ENCODE measurements at regions not wholly inside any gene's neighbourhood (a gene's known extent, or its start where the extent isn't known, plus 50 kb on each side); places are given as distances from the start of the nearest gene placed in this dataset.

DNA sequence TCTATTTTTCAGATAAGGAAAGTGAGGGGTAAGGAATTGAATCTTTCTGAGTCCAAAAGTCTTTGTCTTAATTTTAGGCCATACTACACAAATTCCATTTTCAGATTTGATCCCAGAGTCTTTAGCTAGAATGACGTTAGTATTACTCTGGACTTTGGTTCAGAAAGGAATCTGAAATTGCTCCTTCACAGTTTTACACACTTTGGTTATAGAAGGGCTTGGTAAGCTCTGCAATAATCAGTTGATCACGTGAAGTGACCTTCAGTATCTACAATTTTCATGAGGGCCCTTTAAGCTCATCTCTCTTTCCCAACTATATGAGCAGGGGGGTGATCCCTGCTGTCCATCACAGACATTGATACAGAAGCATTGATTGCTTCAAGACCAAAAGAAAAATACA is 103.4 kb upstream of the ESRRG start:
- intact Hi-C loops (cut with micrococcal nuclease) = no loop called here
- Mint-ChIP-seq H3K27ac (no peak overlapping the region), H3K9me3 (peaks cover 2% of the 10 kb centered on the region), H3K4me1 (ENCODE audit: low read depth) (no peaks in the 10 kb centered on the region), H3K36me3 (ENCODE audit: low read depth) (no peaks in the 10 kb centered on the region), H3K27me3 (ENCODE audit: low read depth) (no peaks in the 10 kb centered on the region), H3K4me3 (no peak overlapping the region)
- no peak for DNase-seq
- CTCF ChIA-PET = no interaction called here

DNA sequence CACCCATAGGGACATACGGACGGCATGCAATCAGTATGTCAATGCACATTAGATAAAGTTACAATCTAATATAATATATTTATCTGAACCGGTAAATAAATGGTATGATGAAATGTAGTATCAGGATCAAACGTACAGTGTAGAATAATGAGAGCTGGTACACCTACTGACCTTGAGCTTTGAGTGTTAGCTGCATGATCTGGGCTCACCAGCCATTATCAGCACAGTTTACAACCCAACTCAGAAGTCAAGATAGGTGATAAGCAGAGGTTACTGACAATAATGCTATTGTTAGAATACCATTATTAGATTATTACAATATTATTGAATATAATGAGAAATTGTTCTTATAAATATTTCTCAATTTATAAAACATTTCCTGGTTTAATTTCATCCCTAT is 103.0 kb upstream of the ESRRG start:
- H3K27me3 Mint-ChIP-seq (ENCODE audit: low read depth) = no peaks in the 10 kb centered on the region
- DNase-seq = no peak
- H3K27ac Mint-ChIP-seq = no peak overlapping the region
- H3K36me3 Mint-ChIP-seq (ENCODE audit: low read depth) = no peaks in the 10 kb centered on the region
- CTCF ChIA-PET = no interaction called here
- intact Hi-C loops (cut with micrococcal nuclease) = no loop called here
- peaks cover 2% of the 10 kb centered on the region for H3K9me3 Mint-ChIP-seq
- H3K4me1 Mint-ChIP-seq (ENCODE audit: low read depth) = no peaks in the 10 kb centered on the region
- no peak overlapping the region for H3K4me3 Mint-ChIP-seq

DNA sequence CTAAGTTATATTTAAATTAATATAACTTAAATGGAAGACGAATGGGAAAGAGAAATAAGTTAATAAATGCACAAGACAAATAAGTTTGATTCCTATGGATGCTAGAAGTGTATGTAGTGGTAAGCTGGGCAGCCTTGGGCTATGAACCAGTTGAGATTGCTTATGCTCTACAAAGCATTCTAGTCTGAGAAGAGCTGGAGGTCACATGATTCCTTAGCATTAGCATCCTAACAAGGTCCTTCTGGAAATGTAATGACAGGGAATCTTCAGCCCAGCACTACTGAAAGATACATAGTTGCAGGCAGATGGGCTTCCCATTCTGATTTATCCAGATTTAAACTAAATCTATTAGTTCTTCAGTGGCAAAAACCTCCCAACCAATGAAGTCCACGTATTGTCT is 102.3 kb upstream of the ESRRG start:
- Mint-ChIP-seq H3K9me3 (peaks cover 2% of the 10 kb centered on the region), H3K27ac (no peak overlapping the region), H3K4me3 (no peak overlapping the region), H3K4me1 (ENCODE audit: low read depth) (no peaks in the 10 kb centered on the region), H3K36me3 (ENCODE audit: low read depth) (no peaks in the 10 kb centered on the region), H3K27me3 (ENCODE audit: low read depth) (no peaks in the 10 kb centered on the region)
- CTCF ChIA-PET = no interaction called here
- intact Hi-C loops (cut with micrococcal nuclease) = no loop called here
- no peak for DNase-seq

DNA sequence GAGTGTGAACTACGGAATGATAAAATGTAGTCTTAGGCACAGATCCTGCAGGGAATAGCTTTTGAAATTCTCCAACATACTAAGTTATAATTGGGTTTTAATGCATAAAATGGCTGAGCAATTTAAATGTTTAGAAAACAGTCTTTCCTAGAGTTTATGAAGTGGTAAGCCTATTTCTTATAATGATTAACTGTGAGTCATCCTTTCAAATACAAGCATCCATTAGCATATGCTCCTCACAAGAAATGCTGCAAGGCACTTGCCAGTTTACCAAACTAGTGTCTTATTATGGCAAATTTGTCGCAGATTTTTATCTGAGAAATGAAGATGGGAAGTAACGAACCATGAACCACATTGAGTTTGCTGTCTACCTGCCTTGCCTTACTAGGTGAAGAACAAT is 101.3 kb upstream of the ESRRG start:
- no peak overlapping the region for H3K27ac Mint-ChIP-seq
- no peak for DNase-seq
- H3K36me3 Mint-ChIP-seq (ENCODE audit: low read depth) = no peaks in the 10 kb centered on the region
- peaks cover 2% of the 10 kb centered on the region for H3K9me3 Mint-ChIP-seq
- no peaks in the 10 kb centered on the region for H3K27me3 Mint-ChIP-seq (ENCODE audit: low read depth)
- no peak overlapping the region for H3K4me3 Mint-ChIP-seq
- CTCF ChIA-PET = interaction anchor here (0.5 kb wide), 1 partner anchor 519 kb away, joined by 3 read pairs; no protein-coding TSS in a partner anchor
- intact Hi-C loops (cut with micrococcal nuclease) = no loop called here
- no peaks in the 10 kb centered on the region for H3K4me1 Mint-ChIP-seq (ENCODE audit: low read depth)

DNA sequence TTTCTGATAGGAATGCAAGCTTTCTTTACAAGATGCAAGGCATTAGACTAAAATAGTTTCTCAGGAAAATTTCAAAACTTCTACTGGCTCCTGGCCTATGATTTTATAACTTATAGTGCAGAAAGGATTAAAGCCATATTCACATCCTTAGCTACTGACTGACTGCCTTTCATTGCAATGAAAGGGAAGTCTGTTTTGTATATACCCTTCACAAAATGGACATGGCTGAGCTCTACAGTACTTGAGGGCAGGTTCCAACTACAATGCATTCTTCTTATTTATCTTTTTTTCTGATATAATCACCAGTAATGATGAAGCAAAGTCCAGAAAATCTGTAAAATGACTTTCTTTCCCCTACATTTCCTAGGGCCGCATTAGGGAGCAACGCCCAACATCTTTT is 100.5 kb upstream of the ESRRG start:
- intact Hi-C loops (cut with micrococcal nuclease) = no loop called here
- no peak overlapping the region for H3K27ac Mint-ChIP-seq
- H3K4me3 Mint-ChIP-seq = no peak overlapping the region
- DNase-seq = no peak
- H3K27me3 Mint-ChIP-seq (ENCODE audit: low read depth) = no peaks in the 10 kb centered on the region
- CTCF ChIA-PET = no interaction called here
- no peaks in the 10 kb centered on the region for H3K4me1 Mint-ChIP-seq (ENCODE audit: low read depth)
- H3K9me3 Mint-ChIP-seq = peaks cover 2% of the 10 kb centered on the region
- no peaks in the 10 kb centered on the region for H3K36me3 Mint-ChIP-seq (ENCODE audit: low read depth)

DNA sequence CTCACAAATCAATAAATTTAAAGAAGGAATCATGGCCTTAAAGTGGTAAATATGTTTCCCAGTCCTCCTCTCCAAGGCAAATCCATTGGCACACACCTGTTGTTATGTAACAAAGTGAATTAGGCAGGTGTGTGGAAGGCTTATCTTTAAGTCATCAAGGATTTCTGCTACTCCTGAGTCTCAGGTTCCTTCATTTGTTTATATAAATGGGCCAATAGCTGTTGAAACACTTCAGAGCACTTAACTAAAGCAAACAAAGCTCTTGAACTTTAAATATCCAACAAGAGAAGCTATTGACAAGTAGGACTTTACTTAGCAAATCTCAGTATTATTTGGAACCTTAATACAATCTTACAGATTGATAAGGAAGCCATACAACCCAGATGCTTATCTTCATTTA is 99.3 kb upstream of the ESRRG start:
- Mint-ChIP-seq H3K4me1 (ENCODE audit: low read depth) (no peaks in the 10 kb centered on the region), H3K36me3 (ENCODE audit: low read depth) (no peaks in the 10 kb centered on the region), H3K4me3 (no peak overlapping the region), H3K27ac (no peak overlapping the region), H3K27me3 (ENCODE audit: low read depth) (no peaks in the 10 kb centered on the region), H3K9me3 (peaks cover 2% of the 10 kb centered on the region)
- CTCF ChIA-PET = no interaction called here
- no peak for DNase-seq
- intact Hi-C loops (cut with micrococcal nuclease) = no loop called here

DNA sequence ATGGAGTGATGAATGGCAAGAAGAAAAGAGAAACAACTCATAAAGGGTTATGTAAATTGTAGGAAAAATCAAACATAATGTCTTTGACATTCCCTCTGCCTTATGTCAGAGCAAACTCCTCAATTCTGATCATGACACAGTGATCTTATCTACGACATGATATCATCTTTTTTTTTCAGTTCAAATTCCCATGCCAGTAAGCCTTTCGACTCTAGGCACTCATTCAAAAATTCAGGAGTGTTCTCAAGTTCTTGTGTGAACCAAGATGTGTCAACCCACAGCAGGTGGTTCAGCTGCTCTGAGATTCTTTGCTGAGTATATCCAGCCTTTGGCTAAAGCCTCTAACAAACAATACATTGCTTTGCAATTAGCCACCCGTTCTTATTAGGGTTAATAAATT is 97.1 kb upstream of the ESRRG start:
- H3K4me3 Mint-ChIP-seq = no peak overlapping the region
- intact Hi-C loops (cut with micrococcal nuclease) = no loop called here
- no peak overlapping the region for H3K27ac Mint-ChIP-seq
- peaks cover 2% of the 10 kb centered on the region for H3K9me3 Mint-ChIP-seq
- H3K27me3 Mint-ChIP-seq (ENCODE audit: low read depth) = no peaks in the 10 kb centered on the region
- no peaks in the 10 kb centered on the region for H3K36me3 Mint-ChIP-seq (ENCODE audit: low read depth)
- no peak for DNase-seq
- CTCF ChIA-PET = no interaction called here
- no peaks in the 10 kb centered on the region for H3K4me1 Mint-ChIP-seq (ENCODE audit: low read depth)

DNA sequence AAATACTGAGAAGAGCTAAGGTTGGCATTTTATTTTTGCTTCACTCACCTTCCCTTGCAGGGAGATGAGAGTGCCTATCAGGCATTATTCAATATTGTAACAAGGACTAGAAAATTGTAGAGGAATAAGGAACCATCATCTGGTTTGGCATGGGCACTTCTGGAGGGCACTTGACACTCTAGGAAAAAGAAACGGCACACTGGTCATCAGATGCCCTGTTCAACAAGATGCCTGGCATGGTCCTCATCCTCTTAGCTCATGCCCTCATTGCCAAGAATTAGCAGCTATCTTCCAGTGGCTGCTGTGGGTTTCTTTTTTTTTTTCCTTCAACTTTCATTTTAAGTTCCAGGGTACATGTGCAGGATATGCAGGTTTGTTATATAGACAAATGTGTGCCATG is 95.1 kb upstream of the ESRRG start:
- H3K4me3 Mint-ChIP-seq = no peak overlapping the region
- no peak overlapping the region for H3K27ac Mint-ChIP-seq
- intact Hi-C loops (cut with micrococcal nuclease) = no loop called here
- peaks cover 2% of the 10 kb centered on the region for H3K9me3 Mint-ChIP-seq
- H3K36me3 Mint-ChIP-seq (ENCODE audit: low read depth) = no peaks in the 10 kb centered on the region
- CTCF ChIA-PET = no interaction called here
- no peak for DNase-seq
- no peaks in the 10 kb centered on the region for H3K4me1 Mint-ChIP-seq (ENCODE audit: low read depth)
- no peaks in the 10 kb centered on the region for H3K27me3 Mint-ChIP-seq (ENCODE audit: low read depth)

DNA sequence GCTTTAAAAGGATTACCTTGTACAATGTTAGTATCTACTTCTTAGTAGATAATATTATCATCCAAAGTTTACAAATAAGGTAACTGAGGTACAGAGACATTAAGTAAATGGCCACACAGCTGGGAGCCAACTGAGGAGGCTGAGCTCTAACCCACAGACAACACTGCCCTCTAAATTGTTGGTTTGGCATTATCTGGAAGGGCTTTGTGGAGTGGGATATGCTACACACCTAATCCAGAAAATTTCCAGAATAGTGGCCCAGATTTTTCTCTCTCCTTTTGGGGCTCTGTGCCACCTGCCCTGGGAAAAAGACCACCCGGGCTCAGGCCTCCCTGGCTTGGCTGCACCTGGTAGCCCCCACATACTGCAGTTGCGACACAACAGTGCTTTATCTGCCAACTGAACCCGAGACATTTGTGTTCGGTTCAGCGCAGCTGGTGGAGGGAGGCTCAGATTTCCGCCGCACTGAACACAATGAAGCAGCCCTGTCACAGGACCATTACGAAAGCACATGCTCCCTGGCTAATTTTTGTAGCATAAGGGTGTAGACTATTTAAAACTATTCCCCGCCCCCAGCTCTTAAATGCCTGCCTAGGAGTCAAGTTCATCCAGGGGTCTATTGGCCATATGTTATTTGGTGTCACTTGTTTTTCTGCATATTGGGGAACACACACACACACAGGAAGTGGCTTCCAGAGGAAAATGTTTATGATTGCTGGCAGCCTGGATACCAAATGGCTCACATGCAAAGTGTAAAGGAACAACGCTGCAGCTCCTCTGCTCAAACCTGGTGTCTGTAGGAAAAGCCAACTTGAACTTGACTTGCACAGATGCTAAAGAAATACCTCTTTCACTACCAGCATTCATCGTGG is 92.3 kb upstream of the ESRRG start:
- no peak for DNase-seq
- CTCF ChIA-PET = no interaction called here
- no peaks in the 10 kb centered on the region for H3K36me3 Mint-ChIP-seq (ENCODE audit: low read depth)
- no peaks in the 10 kb centered on the region for H3K4me1 Mint-ChIP-seq (ENCODE audit: low read depth)
- no peak overlapping the region for H3K27ac Mint-ChIP-seq
- no peaks in the 10 kb centered on the region for H3K27me3 Mint-ChIP-seq (ENCODE audit: low read depth)
- intact Hi-C loops (cut with micrococcal nuclease) = no loop called here
- H3K9me3 Mint-ChIP-seq = no peaks in the 10 kb centered on the region
- H3K4me3 Mint-ChIP-seq = no peak overlapping the region

DNA sequence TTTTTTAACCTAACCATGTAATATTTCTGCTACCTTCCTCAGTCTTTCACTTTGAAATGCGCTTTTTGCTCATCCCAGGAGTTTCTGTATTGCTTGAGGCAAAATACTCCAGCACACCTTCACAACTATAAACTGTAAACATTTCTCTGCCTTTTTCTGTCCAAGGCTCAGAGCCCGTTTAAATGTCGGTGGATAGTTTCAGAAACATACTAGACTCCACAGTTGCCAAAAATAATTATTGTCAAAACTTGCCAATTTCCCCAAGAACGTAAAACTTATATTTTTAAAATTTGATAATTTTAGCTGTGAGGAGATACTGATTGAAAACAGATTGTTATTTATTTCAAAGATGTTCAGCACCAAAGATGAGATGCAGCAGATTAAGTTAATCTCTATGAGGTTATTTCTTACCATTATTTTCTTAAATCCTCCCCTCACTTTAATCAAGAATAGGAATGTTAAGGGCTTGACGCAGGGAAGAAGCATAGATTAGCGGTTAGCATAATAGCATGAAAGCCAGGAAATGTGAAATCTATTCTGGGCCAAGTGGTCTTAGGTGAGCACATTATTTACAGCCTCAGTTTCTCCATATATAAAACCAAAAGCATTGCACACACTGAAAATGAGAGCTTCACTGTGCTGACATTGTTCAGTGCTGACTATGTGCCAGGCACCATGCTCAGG is 91.5 kb upstream of the ESRRG start:
- no peaks in the 10 kb centered on the region for H3K9me3 Mint-ChIP-seq

DNA sequence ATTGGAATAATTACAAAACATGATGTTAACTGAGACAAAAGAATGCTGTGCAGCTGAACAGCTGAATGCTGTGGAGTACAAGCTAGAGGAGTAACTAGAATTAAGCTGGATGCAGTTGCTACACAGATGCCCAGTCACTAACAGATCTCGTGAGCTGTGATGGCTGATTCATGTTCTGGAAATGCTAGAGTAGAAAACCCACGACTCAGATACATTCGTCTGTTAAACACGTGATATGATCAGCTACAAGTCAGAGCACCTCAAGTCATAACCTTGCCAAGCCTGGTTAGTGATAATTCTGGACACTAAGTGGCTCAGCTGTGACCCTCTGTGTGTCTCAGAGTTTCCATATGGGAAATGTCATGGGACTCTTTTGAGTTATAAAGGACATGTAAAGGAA is 89.7 kb upstream of the ESRRG start:
- Mint-ChIP-seq H3K36me3 (ENCODE audit: low read depth) (no peaks in the 10 kb centered on the region), H3K27me3 (ENCODE audit: low read depth) (no peaks in the 10 kb centered on the region)
- no peak for DNase-seq

More for the DNA sequence above, 91.5 kb upstream of the ESRRG start:
- Mint-ChIP-seq H3K27me3 (ENCODE audit: low read depth) (no peaks in the 10 kb centered on the region), H3K27ac (no peak overlapping the region), H3K4me3 (no peak overlapping the region), H3K36me3 (ENCODE audit: low read depth) (no peaks in the 10 kb centered on the region), H3K4me1 (ENCODE audit: low read depth) (no peaks in the 10 kb centered on the region)
- intact Hi-C loops (cut with micrococcal nuclease) = no loop called here
- no peak for DNase-seq
- CTCF ChIA-PET = no interaction called here

DNA sequence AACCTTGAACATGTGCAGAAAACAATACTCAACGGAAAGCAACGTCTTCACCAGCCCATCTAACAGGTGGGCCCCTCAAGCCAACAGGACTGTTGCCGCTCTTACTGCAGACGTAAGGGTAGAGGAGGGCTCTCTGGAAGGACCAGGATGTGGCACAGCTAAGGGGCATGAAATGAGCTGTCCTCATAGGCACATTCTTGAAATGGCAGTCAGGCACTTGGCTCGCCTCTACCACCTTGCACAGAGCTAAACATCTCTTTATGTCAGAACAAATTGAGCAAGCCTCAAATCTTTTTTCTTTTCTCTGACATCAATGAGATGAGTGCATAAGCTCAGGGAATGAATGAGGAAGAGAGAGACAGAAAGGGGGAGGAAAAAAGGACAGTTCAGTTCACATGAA is 86.4 kb upstream of the ESRRG start:
- Mint-ChIP-seq H3K27ac (no peak overlapping the region), H3K4me1 (ENCODE audit: low read depth) (no peaks in the 10 kb centered on the region), H3K27me3 (ENCODE audit: low read depth) (no peaks in the 10 kb centered on the region), H3K9me3 (peaks cover under 1% of the 10 kb centered on the region), H3K4me3 (no peak overlapping the region), H3K36me3 (ENCODE audit: low read depth) (no peaks in the 10 kb centered on the region)
- intact Hi-C loops (cut with micrococcal nuclease) = no loop called here
- DNase-seq = no peak
- CTCF ChIA-PET = no interaction called here

More for the DNA sequence above, 89.7 kb upstream of the ESRRG start:
- CTCF ChIA-PET = no interaction called here
- Mint-ChIP-seq H3K4me1 (ENCODE audit: low read depth) (no peaks in the 10 kb centered on the region), H3K4me3 (no peak overlapping the region), H3K9me3 (no peaks in the 10 kb centered on the region), H3K27ac (no peak overlapping the region)
- intact Hi-C loops (cut with micrococcal nuclease) = no loop called here

DNA sequence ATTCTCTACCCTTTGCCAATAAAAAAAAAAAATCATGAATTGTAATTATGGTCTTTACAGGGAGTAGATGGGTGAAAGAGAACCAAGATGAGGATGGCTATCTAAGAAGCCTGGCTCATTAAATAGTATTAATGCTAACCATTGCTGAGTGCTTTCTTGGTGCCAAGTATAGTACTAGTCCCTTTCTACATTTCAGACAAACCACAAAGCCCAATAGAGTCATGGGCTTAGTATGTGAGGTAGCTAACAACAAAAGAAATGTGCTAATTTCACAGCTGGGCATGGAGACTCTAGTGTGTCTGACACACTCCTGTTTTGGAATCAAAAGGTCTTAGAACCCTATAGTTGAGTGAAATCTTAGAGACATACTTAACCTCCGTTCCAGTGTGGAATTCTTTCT is 84.5 kb upstream of the ESRRG start:
- H3K4me1 Mint-ChIP-seq (ENCODE audit: low read depth) = no peaks in the 10 kb centered on the region
- intact Hi-C loops (cut with micrococcal nuclease) = no loop called here
- H3K4me3 Mint-ChIP-seq = no peak overlapping the region
- no peak for DNase-seq
- no peaks in the 10 kb centered on the region for H3K27me3 Mint-ChIP-seq (ENCODE audit: low read depth)
- H3K27ac Mint-ChIP-seq = no peak overlapping the region
- CTCF ChIA-PET = no interaction called here
- H3K36me3 Mint-ChIP-seq (ENCODE audit: low read depth) = no peaks in the 10 kb centered on the region
- H3K9me3 Mint-ChIP-seq = peaks cover 1% of the 10 kb centered on the region
